ENCODE measurements at regions not wholly inside any gene's neighbourhood (a gene's known extent, or its start where the extent isn't known, plus 50 kb on each side); places are given as distances from the start of the nearest gene placed in this dataset.

DNA sequence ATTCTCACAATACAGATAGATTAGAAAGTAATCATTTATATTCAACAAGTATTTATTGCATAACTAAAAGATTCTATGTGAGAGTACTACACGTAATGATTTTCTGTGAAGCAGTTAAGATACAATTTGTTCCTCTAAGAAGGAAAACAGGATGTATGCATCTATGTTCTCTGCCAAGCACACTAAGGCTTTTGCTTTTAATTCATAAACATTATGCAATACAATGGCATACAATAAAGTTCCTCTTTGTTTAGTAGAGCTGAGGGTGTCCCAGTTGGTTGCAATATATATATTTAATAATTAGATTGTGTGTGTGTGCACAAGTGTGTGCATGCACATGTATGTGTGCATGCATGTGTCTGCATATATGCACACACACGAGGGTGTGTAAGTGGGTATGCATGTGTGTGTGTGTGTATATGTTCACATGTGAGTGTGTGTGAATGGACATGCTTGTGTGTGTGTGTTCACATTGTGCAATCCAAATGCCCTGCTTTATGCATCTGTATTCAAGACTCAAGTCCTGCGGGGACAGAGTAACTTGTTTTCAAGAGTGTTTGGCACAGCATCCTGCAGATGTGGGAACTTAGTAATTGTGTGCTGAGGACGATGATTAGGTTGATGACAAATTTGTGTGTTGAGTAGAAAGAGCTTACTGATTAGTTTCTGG lies 481.5 kb upstream of the KLF6 start:
- no peak for DNase-seq (ENCODE audit: low read depth, low spot score)
- TF ChIP-seq CTCF (IDR thresholded peaks at IDR 0.05; ENCODE audit: insufficient read depth, low read length, missing control alignments): no peak
- ChIA-PET CTCF (interaction anchor here (1.1 to 2.5 kb wide), 4 partner anchors 12 to 391 kb away, joined by 3 to 11 read pairs (median 6); no protein-coding TSS in a partner anchor), POLR2A (no interaction called here)
- H3K4me3 ChIP-seq (ENCODE audit: low read depth, low read length): no peak overlapping the region

DNA sequence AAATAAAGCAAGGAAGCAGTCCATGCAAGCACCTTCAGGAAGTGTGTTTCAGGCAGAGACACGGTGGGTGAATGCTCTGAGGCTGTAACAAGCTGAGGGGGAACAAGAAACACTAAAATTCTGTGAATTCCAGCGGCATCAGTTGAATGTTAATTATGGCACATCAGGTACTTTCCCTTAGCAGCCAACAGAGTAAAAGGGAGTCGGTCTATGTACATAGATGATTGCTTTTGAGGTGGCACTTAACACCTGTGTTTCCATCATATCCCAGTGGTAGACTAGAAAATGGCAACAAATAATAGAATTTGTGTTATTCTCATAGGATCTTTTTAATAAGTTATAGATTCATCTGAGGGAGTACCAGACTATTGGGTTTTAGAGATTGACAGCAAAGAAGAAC lies 481.0 kb upstream of the KLF6 start:
- no peak for DNase-seq (ENCODE audit: low read depth, low spot score)
- CTCF ChIA-PET: interaction anchor here (1.1 kb wide), 1 partner anchor 11 kb away, joined by 3 read pairs; no protein-coding TSS in a partner anchor
- TF ChIP-seq CTCF (IDR thresholded peaks at IDR 0.05; ENCODE audit: insufficient read depth, low read length, missing control alignments): no peak
- no peak overlapping the region for H3K4me3 ChIP-seq (ENCODE audit: low read depth, low read length)
- POLR2A ChIA-PET: no interaction called here

DNA sequence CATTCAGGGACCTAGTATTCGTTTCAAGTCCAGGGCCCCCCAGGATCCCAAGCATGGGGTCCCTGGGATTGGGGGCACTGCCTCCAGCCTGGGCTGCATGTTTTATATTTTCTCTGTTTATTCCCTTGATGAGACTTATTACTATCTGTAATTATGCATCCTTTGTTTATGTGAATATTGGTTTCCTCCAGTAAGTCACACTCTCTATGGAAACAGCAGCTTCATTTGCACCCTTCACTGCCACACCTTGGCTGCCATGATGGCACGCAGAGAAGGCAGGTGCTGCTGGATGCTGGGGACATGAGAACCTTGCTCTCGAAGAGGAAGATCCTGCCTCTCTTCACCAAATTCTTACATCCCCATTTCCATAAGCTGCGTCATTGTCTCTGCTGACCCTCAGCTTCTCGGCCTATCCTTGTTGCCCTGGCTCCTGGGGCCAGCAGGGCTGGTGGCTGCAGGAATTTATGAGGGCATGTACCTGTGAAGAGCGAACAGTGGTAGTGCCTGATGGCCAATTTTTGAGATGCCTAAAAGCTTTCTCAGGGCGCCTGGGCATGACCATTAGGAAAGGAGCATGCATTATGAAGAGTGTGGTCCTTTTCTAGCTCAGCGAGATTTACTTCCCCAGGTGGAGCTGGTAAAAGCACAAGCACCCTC lies 479.3 kb upstream of the KLF6 start:
- no peak for DNase-seq (ENCODE audit: low read depth, low spot score)
- H3K4me3 ChIP-seq (ENCODE audit: low read depth, low read length): no peak overlapping the region
- no peak for TF ChIP-seq CTCF (IDR thresholded peaks at IDR 0.05; ENCODE audit: insufficient read depth, low read length, missing control alignments)
- POLR2A ChIA-PET: no interaction called here
- CTCF ChIA-PET: interaction anchor here (0.7 kb wide), 1 partner anchor 10 kb away, joined by 3 read pairs; no protein-coding TSS in a partner anchor

- CTCF ChIA-PET: interaction anchor here (1.6 kb wide), 1 partner anchor 9 kb away, joined by 4 read pairs; no protein-coding TSS in a partner anchor
- H3K4me3 ChIP-seq (ENCODE audit: low read depth, low read length): no peak overlapping the region
- no peak for TF ChIP-seq CTCF (IDR thresholded peaks at IDR 0.05; ENCODE audit: insufficient read depth, low read length, missing control alignments)
- no peak for DNase-seq (ENCODE audit: low read depth, low spot score)
- POLR2A ChIA-PET: no interaction called here
Observed at GRCh38 chr10:4263601-4263921, 478.6 kb upstream of the KLF6 start.

DNA sequence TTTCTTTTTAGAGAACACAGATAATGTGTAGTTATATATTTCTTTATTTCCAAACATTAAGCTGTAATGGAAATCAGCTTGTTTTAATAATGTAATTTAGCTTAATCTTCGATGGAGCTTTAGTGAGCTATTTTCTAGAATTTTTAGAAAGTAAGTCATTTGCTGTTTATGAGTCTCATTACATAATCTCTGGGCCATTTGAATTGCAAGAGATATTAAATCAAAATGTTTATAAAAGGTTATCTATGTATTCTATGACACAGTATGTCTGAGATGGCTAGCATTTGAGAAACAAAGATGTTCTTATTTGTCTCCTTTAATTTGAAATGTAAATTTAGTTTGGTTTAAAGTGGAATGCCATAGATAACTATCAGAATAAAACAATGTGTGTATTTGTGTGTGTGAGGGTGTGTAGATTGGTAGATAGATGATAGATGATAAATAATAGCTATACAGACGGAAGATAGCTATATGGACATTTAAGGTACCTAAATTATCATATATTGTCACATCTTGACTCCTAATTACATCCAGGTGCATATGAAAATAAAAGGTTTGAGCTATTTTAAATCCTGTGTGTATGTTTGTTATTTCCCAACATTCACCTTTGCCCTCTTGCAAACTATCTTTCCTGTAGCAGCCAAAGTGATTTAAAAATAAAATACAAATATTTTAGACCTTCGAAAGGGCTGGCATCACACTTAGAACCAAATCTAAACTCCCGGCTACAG lies 478.0 kb upstream of the KLF6 start:
- no peak for DNase-seq (ENCODE audit: low read depth, low spot score)
- no peak overlapping the region for H3K4me3 ChIP-seq (ENCODE audit: low read depth, low read length)
- POLR2A ChIA-PET: no interaction called here
- no peak for TF ChIP-seq CTCF (IDR thresholded peaks at IDR 0.05; ENCODE audit: insufficient read depth, low read length, missing control alignments)
- CTCF ChIA-PET: interaction anchor here (0.7 to 1.6 kb wide), 2 partner anchors 9 to 17 kb away, joined by 3 to 4 read pairs; no protein-coding TSS in a partner anchor

- ChIA-PET CTCF (interaction anchor here (0.7 to 1.6 kb wide), 2 partner anchors 8 to 17 kb away, joined by 3 to 4 read pairs; no protein-coding TSS in a partner anchor), POLR2A (no interaction called here)
- DNase-seq (ENCODE audit: low read depth, low spot score): no peak
- no peak overlapping the region for H3K4me3 ChIP-seq (ENCODE audit: low read depth, low read length)
- no peak for TF ChIP-seq CTCF (IDR thresholded peaks at IDR 0.05; ENCODE audit: insufficient read depth, low read length, missing control alignments)
Observed at GRCh38 chr10:4262449-4262848, 477.4 kb upstream of the KLF6 start.

All from AG04449 (cell line).